Neural crest cell (in vitro differentiated cells): ENCODE measurements at regions not wholly inside any gene's neighbourhood (a gene's known extent, or its start where the extent isn't known, plus 50 kb on each side); places are given as distances from the start of the nearest gene placed in this dataset.

Experiments
- DNase-seq: peaks from one replicate; pipeline ENCODE4 v3.0.0; 2021; ENCODE audit warnings: low read depth, mixed read lengths, low spot score
- H3K27ac Mint-ChIP-seq: one replicate; pipeline ENCODE4 v1.8.0; 2021; ENCODE audit warnings: mild to moderate bottlenecking, mixed read lengths; ENCODE audit not compliant: unreplicated experiment
- H3K27me3 Mint-ChIP-seq: 2 replicates; pipeline ENCODE4 v1.8.0; 2021; ENCODE audit warnings: low read depth, mild to moderate bottlenecking, mixed read lengths
- H3K36me3 Mint-ChIP-seq: 2 replicates; pipeline ENCODE4 v1.8.0; 2021; ENCODE audit warnings: low read depth, mild to moderate bottlenecking, mixed read lengths
- H3K4me1 Mint-ChIP-seq: 2 replicates; pipeline ENCODE4 v1.8.0; 2021; ENCODE audit warnings: mixed read lengths
- H3K4me3 Mint-ChIP-seq: one replicate; pipeline ENCODE4 v1.8.0; 2021; ENCODE audit warnings: mild to moderate bottlenecking, mixed read lengths
- H3K9me3 Mint-ChIP-seq: 2 replicates; pipeline ENCODE4 v1.8.0; 2021; ENCODE audit warnings: mixed read lengths
- TF ChIP-seq, protein P1 (sequence below): fragments of 200-600 bp; sonication (generic); conservative IDR thresholded peaks from 2 replicates; pipeline ENCODE4 v1.5.0; 2021; ENCODE audit warnings: antibody characterized with exemption, mild to moderate bottlenecking

DNA sequence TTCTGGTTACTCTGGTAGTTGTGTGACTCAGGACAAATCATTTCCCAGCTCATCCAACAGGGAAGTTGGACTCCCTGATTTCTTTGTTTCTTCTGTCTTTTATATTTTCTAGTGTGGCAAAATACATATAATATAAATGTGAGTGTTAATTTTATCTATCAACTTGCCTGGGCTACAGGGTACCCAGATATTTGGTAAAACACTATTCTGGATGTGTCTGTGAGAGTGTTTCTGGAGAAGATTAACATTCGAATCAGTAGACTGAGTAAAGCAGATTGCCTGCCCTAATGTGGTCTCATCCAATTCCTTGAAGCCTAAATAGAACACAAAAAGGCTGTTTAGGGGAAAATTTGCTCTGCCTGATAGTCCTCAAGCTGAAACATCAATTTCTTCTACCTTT, 91.1 kb upstream of the EPCAM start:
- Mint-ChIP-seq H3K4me1 (peaks cover 10% of the 10 kb centered on the region), H3K9me3 (peaks cover 6% of the 10 kb centered on the region), H3K4me3 (no peak overlapping the region), H3K27me3 (no peaks in the 10 kb centered on the region), H3K27ac (no peak overlapping the region), H3K36me3 (no peaks in the 10 kb centered on the region)
- TF ChIP-seq, protein P1, sequence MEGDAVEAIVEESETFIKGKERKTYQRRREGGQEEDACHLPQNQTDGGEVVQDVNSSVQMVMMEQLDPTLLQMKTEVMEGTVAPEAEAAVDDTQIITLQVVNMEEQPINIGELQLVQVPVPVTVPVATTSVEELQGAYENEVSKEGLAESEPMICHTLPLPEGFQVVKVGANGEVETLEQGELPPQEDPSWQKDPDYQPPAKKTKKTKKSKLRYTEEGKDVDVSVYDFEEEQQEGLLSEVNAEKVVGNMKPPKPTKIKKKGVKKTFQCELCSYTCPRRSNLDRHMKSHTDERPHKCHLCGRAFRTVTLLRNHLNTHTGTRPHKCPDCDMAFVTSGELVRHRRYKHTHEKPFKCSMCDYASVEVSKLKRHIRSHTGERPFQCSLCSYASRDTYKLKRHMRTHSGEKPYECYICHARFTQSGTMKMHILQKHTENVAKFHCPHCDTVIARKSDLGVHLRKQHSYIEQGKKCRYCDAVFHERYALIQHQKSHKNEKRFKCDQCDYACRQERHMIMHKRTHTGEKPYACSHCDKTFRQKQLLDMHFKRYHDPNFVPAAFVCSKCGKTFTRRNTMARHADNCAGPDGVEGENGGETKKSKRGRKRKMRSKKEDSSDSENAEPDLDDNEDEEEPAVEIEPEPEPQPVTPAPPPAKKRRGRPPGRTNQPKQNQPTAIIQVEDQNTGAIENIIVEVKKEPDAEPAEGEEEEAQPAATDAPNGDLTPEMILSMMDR = no peak
- no peak for DNase-seq

DNA sequence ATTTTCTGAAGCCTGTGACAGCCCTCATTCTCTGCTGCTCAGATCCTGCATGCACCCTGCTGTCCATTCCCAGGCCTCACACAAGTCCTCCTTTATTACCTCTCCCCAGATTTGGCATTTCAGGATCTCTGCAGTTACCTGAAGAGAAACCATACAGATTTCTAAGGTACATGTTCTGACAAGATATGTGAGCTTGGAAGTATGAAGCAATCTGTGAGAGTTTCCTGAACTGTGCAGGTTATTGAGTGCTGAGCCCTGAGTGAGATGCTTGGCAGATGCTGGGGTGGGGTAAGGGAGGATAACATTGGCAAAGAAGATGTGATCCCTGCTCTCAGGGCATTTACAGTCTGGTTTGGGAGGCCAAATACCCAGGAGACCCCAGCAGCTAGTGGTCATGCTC, 91.9 kb upstream of the EPCAM start:
- Mint-ChIP-seq H3K4me1 (peaks cover 10% of the 10 kb centered on the region), H3K27ac (no peak overlapping the region), H3K4me3 (no peak overlapping the region), H3K36me3 (no peaks in the 10 kb centered on the region), H3K9me3 (peaks cover 3% of the 10 kb centered on the region), H3K27me3 (no peaks in the 10 kb centered on the region)
- DNase-seq = no peak
- TF ChIP-seq, protein P1 = no peak

DNA sequence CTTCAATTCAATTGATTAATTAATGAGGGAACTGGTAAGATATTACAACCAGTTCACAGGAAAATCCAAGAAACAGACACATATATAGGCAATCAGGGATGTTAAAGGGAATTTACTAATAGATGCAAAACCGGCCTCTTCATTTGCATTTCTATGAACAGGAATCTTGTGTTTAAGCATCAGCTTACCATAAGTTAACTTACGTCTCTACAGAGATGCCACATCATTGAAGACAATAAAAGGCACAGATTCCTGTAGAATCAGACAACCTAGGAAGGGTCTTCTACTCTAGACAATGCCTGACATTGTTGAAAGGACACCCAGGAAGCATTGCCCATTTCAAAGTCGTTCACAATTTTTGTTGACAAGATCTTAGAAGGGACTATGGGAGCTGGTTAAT, 93.0 kb upstream of the EPCAM start:
- Mint-ChIP-seq H3K36me3 (no peaks in the 10 kb centered on the region), H3K27ac (no peak overlapping the region)

DNA sequence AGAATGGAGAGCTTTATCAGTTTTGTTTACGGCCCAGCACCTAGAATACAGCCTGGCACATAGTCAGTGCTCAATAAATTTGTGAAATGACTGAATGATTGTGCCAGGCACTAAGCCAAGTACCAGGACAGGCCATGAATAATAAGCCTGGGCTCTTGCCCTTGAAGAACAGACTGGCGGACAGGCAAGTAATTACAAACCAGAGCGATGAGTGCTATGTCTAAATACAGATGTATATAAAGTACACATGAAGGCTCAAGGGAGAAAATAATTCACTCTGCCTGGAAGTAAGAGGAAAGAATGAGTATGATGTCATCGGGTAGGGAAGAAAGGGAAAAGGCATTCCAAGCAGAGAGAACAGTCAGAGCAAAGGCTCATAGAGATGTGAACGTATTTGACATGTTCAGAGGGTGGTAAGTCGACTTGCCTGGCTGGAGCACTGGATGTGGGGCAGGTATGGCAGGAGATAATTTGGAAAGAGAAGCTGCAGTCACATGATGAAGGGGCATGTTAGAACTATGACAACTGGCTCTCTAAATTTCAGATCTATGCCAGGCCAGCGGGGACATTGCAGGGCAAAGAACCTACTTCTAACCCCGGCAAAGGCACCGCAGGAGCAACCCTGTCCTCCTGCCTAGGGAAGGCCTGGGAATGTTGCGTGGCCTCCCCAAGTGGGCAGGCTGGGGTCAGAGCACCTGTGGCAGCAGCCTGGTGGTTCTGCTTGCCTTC, 94.9 kb upstream of the EPCAM start:
- Mint-ChIP-seq H3K27me3 (no peaks in the 10 kb centered on the region), H3K9me3 (no peaks in the 10 kb centered on the region), H3K4me1 (peaks cover 18% of the 10 kb centered on the region), H3K4me3 (no peak overlapping the region), H3K27ac (no peak overlapping the region), H3K36me3 (no peaks in the 10 kb centered on the region)
- TF ChIP-seq, protein P1 = no peak
- no peak for DNase-seq

More for the DNA sequence above, 93.0 kb upstream of the EPCAM start:
- H3K27me3 Mint-ChIP-seq = no peaks in the 10 kb centered on the region
- no peak overlapping the region for H3K4me3 Mint-ChIP-seq
- peaks cover 17% of the 10 kb centered on the region for H3K4me1 Mint-ChIP-seq
- TF ChIP-seq, protein P1 = no peak
- no peaks in the 10 kb centered on the region for H3K9me3 Mint-ChIP-seq
- DNase-seq = no peak

DNA sequence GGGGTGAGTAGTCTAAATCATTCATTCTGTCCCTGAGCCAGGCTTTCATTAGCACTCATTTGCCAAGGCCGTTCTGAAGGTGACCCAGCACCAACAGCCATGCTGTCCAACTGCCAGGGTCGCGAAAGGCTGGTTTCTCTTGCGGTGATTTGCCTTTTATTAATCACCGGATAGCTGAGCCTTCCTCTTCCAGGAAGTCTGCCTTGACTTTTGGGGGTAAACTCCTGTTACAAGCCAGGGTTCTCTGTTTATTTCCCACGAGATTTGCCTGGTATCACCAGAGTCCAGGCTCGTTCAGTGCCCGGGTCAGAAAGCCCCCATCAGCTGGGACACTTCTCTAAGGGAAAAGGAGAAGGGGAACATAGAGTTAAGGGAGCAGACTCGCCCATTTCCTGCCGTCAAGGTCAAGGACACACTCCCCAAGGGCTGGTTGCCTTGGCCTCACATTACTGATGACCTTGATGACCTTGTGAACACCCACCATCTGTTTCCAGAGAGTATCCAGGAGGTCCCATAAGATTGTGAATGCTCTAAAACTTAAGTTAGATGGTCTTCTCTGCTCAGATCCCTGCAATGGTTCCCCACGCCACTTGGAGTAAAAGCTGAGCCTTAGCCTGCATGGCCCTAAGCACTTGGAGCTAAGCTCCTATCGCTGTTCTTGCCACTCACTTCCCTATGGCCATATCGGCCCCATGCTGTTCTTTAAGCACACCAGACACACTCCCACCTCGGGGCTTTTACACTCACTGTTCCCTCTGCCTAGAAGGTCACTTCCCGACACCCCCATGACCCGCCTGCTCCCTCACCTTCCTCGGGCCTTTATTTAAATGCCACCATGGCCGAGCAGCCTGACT, 96.0 kb upstream of the EPCAM start:
- Mint-ChIP-seq H3K9me3 (no peaks in the 10 kb centered on the region), H3K36me3 (no peaks in the 10 kb centered on the region), H3K27ac (no peak overlapping the region), H3K27me3 (no peaks in the 10 kb centered on the region), H3K4me1 (peaks cover 18% of the 10 kb centered on the region), H3K4me3 (no peak overlapping the region)
- TF ChIP-seq, protein P1 = no peak
- no peak for DNase-seq
